ENCODE measurements at regions not wholly inside any gene's neighbourhood (a gene's known extent, or its start where the extent isn't known, plus 50 kb on each side); places are given as distances from the start of the nearest gene placed in this dataset.

DNA sequence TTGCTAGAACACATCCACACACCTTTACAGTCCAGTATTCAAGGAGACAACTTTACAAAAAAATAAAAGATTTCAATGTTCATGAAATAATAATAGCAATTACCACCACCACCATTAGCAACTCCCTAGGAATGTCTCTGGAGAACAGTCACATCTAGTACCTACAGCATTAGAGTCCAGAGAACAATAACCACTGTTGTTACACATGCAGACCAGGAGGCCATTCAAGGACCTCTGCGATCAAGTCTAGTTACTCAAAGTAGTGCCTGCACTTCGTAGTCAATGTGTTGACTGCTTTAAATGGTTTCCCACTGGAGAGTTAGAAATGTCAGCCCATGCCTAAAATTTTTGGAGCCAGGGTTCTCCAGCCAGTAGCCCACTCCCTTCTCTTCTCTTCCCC, 244.4 kb downstream of the DEPDC1B start:
- TF ChIP-seq EP300 (IDR thresholded peaks at IDR 0.05) (no peak), POLR2AphosphoS5 (IDR thresholded peaks at IDR 0.05) (no peak)
